ENCODE measurements at regions not wholly inside any gene's neighbourhood (a gene's known extent, or its start where the extent isn't known, plus 50 kb on each side); places are given as distances from the start of the nearest gene placed in this dataset.

DNA sequence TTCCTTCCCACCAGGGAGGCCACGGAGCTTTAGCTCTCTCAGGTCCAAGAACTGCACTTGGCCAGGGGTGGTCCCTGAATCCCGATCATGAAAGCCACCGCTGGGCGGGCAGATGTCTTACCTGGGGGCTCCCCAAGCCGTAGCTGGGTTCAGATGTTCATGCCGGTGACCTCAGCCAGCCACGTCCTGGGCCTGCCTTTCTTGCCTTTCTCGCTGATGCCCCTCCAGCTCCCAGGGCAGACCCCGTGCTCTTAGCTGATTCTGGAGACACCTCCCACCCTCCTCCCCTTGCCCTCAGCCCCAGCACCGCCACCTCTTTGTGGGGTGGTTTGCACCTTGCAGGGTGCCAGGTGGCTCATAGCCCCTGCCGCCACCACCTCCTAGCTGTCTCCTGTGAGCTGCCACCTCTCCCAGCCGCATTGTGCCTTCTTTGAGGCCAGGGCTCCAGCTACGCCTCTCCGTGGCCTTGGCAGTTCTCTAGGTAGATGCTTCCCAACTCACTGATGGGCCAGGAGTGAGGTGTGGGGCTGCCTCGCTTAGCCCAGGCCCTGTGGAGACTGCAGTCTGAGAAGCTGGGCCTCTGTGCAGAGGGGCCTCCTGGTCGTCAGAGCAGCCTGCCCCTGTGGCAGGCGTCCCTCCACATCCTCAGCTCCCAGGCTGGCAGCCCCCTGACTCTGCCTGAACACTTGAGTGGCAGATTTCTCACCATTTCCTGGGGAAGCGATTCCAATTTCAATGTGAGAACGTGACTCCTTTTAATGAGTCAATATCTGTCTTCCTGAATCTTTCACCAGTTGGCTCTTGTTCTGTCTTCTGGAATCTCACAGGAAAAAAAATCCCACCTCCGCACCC is 97.6 kb upstream of the B3GAT1 start:
- TF ChIP-seq, protein P1, sequence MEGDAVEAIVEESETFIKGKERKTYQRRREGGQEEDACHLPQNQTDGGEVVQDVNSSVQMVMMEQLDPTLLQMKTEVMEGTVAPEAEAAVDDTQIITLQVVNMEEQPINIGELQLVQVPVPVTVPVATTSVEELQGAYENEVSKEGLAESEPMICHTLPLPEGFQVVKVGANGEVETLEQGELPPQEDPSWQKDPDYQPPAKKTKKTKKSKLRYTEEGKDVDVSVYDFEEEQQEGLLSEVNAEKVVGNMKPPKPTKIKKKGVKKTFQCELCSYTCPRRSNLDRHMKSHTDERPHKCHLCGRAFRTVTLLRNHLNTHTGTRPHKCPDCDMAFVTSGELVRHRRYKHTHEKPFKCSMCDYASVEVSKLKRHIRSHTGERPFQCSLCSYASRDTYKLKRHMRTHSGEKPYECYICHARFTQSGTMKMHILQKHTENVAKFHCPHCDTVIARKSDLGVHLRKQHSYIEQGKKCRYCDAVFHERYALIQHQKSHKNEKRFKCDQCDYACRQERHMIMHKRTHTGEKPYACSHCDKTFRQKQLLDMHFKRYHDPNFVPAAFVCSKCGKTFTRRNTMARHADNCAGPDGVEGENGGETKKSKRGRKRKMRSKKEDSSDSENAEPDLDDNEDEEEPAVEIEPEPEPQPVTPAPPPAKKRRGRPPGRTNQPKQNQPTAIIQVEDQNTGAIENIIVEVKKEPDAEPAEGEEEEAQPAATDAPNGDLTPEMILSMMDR (IDR thresholded peaks at IDR 0.05): no peak
- TF ChIP-seq POLR2A (IDR thresholded peaks at IDR 0.05) (no peak), EP300 (IDR thresholded peaks at IDR 0.05) (no peak)
